ENCODE measurements at regions not wholly inside any gene's neighbourhood (a gene's known extent, or its start where the extent isn't known, plus 50 kb on each side); places are given as distances from the start of the nearest gene placed in this dataset.

DNA sequence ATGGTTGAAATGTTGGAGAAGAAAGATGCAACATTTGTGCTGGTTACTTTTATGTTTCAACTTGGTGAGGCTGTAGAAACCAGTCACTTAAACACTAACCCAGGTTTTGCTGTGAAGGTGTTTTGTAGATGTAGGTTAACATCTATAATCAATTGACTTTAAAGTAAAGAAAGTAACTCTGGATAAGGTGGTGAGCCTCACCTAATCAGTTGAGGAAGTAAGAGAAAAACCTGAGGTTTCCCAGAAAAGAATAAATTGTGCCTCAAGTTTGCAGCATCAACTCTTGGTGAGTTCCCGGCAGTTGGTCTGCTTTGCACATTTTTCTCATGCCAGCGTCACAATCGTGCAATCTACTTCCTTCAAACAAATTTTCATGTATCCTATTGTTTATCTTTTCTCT, 673.4 kb downstream of the QKI start:
- TF ChIP-seq POLR2A (IDR thresholded peaks at IDR 0.05) (no peak), EP300 (IDR thresholded peaks at IDR 0.05; ENCODE audit: low read depth) (no peak), POLR2AphosphoS5 (IDR thresholded peaks at IDR 0.05) (no peak)
- TF ChIP-seq, protein P1, sequence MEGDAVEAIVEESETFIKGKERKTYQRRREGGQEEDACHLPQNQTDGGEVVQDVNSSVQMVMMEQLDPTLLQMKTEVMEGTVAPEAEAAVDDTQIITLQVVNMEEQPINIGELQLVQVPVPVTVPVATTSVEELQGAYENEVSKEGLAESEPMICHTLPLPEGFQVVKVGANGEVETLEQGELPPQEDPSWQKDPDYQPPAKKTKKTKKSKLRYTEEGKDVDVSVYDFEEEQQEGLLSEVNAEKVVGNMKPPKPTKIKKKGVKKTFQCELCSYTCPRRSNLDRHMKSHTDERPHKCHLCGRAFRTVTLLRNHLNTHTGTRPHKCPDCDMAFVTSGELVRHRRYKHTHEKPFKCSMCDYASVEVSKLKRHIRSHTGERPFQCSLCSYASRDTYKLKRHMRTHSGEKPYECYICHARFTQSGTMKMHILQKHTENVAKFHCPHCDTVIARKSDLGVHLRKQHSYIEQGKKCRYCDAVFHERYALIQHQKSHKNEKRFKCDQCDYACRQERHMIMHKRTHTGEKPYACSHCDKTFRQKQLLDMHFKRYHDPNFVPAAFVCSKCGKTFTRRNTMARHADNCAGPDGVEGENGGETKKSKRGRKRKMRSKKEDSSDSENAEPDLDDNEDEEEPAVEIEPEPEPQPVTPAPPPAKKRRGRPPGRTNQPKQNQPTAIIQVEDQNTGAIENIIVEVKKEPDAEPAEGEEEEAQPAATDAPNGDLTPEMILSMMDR (IDR thresholded peaks at IDR 0.05): no peak
